Inflammatory macrophage treated with lipopolysaccharide for 4 hours (primary cell): ENCODE measurements at regions not wholly inside any gene's neighbourhood (a gene's known extent, or its start where the extent isn't known, plus 50 kb on each side); places are given as distances from the start of the nearest gene placed in this dataset.

Experiments
- DNase-seq: peaks from one replicate; pipeline ENCODE4 v3.0.0-alpha.2; 2020

DNA sequence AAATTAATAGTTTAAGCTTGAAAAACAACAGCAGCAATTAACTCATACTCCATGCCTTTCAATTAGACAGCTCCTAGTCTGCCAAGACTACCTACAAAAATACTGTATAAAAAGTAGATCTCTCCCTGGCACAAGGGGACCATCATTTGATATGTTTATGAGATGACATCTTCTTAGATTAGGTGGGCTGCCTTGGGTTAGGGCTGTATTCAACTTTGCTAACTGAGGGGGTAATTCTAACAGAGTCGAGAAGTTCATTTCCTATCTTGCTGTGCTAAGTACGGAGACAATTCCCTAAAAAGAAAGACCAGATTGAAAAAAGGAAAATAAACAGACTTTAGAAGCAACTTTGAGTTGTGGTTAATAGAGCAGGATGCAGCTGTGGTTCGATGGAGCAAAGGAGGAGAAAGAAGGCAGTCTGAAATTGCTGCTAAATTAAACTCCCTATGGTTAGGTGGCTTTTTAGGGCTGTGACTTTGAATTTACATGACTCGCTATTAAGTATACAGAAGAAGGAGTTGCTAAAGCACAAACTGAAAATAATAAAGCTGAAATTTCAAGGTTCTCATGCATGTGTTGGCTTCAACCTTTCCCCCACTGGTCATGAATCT is 75.4 kb downstream of the CDC7 start:
- no peak for DNase-seq

DNA sequence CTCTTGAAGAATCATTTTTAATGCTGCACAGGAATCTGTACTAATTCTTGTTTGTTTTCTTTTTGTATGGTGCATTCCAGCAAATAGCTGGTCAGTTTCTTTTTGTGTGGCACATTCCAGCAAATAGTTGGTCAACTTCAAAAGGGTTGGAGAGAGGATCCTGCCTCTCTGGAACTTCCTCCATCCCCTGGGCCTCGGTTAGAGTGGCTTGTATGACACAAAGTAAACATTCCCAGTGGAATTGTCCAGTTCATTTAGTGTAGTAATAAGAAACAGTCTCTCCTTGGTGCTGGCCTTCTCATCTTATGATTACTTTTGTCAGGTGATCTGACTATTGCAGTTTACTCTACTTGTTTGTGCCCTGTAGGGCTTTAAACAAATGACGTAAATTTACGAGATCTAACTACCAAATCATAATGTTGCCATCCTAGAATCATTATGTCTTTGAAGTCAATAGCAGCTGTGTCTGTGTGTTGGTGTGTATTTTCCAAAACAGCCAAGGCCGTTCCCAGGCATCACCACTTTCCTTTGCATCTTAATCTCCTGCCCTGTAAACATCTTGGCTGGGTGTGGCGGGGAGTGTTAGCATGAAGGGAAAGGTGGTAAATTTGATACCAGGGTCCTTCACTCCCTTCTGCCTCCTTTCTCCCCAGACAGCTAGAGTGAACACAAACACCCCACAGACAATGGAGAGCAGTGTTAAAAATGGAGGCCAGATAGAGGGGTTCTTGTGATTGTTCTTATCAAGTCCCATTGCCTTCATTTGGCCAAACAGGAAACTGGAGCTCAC is 77.9 kb downstream of the CDC7 start:
- DNase-seq = no peak

DNA sequence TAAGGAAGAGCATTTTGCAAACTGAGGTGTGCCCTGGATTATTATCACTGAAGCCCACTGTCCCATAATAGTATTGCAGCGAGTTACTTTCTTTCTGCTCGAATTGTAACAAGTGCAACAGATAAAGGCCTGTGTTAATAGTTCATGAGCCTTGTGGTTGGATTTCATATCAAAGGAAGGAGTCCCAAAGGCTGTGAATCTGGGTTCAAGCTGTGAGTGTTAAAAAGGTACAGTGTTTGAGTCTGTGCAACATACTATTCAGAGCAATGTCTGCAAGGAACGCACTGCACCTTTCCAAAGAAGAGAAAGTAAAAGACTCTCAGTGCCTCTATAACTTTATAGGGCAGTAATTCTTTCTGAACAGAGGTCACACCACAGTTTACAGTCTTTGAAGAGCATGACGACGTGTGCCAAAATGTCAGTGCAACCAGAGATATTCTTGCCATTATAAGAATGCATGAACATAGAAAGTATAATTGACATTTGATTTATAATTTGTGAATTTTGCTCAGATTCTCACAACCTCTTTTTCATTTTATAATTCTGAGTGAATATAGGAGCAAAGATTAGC is 79.1 kb downstream of the CDC7 start:
- DNase-seq = no peak

DNA sequence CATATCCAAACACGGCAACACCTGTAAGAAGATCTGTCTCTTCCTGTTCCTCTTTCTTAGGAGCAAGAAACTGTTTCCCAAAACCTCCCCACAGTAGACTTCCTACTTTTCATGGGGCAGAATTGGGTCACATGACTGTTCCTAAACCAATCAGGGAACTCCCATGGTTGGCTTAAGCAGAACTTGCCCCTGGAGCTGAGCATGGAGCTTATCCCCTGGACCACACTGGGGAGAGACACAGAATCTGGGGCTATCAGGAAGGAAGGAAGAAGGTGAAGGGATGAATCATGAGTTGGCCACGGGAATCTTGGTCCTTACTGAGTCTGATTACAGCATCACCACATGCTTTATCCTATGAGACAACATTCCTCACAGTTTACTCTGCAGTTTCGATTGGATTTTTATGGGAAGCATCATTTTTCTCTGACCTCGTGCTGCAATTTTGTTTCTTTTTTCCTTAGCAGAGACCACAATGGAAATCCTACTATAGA is 81.8 kb downstream of the CDC7 start:
- DNase-seq = peak; percentile 13

DNA sequence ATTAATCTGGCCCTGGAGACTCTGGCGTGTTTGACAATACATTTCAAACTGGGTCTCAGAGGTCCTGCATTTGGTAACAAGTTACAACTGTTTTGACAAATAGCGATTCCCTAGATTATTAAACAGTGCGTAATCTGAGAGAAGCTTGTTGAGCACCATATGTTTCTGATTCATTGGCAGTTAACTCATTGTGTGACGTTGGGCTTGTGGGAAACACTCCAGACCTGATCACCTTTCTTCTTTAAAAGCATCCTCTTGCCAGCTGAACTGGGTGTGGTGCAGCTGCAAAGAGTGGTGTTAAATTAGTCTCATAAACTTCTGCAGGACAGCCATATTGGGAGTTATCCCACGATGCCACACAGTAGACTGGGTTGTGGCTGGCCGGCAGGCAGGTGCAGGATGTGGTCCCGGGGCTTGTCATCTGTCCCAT is 82.7 kb downstream of the CDC7 start:
- no peak for DNase-seq

DNA sequence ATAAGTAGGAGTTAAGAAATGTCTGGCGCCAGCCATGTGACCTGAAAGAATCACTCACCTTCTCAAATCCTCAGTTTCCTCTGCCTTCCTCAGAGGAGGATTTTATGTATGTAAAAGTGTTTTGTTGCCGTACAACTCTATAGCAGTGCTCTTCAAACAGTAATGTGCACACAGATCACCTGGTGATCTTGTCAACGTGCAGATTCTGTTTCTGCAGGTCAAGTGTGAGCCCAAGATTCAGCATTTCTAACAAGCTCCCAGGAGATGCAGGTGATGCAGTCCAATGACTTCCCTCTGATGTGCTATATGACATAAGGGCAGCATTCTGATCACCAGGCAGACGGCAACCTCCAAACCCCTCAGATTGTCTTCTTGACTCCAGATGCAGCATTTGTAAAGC is 83.7 kb downstream of the CDC7 start:
- no peak for DNase-seq

DNA sequence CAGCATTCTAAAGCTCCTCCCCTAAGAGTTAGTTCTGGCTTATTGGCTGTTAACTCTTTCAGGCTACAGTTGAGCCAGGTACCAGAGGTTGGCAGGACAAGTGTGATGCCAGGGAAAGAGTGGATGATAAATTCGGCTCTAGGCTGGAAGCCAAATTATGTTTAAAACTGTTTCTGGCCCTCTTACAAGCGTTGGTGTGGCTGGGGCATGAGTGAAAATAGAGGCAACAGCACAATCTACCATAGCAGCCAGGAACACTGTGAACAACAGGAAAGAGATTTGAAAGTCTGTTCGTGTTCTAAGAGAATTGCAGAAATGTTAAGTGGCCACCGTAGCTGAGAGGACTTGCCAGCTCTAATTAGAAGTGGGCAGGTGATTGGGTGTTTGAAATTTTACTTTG is 84.2 kb downstream of the CDC7 start:
- no peak for DNase-seq

DNA sequence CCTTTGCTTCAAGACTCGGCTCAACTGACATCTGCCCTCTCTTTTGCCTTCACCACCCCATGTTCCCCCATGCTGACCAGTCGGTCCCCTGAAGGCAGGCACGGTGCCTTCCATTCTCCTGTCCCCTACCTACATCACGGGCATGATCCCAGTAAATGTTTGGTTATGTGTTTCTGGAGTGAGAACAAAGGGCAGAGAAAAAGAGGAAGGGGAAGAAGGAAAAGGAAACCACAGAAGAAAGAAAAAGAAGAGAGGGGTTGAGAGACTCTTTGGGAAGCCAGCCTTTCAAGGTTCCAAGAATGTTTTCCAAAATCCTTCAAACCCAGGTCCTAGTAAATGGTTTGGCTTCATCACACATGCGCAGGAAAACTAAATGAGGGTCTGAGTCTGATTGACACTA is 84.9 kb downstream of the CDC7 start:
- DNase-seq = no peak

DNA sequence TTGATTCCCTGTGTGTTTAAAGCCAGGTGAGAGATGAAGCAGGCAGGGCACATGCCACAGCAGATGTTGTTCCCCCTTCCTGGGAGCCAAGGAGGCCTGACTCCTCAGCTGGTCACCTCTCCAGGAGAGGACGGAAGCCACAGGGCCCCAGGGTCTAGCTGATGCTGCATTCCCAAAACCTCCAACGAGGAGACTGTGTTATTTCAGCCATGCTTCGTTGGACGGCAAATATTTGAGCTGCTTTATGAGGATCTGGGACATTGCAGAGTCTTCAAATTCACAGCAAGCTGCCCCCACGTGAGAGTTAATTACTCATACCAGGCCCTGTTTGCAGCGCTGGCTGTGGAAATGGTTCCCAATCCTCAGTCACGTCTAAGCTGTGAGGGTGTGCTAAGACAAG is 85.3 kb downstream of the CDC7 start:
- no peak for DNase-seq

DNA sequence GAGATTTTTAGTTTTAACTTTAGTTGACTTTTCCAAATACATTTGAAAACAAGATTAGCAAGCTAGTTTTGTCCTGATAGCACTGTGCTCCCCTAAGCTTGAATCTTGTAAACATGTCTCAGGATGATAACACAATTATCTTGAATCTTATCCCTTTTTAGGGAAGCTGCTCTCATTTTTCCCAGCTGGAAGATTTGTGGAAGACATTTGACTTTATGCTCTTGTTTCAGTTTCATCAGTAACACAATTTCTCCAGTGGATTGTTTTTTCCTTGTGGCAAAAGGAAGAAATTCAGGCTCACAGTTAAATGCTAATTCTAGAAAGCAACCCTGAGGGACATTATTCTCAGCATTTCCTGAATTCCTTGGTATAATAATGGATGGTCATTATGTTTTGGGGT is 88.8 kb downstream of the CDC7 start:
- no peak for DNase-seq

DNA sequence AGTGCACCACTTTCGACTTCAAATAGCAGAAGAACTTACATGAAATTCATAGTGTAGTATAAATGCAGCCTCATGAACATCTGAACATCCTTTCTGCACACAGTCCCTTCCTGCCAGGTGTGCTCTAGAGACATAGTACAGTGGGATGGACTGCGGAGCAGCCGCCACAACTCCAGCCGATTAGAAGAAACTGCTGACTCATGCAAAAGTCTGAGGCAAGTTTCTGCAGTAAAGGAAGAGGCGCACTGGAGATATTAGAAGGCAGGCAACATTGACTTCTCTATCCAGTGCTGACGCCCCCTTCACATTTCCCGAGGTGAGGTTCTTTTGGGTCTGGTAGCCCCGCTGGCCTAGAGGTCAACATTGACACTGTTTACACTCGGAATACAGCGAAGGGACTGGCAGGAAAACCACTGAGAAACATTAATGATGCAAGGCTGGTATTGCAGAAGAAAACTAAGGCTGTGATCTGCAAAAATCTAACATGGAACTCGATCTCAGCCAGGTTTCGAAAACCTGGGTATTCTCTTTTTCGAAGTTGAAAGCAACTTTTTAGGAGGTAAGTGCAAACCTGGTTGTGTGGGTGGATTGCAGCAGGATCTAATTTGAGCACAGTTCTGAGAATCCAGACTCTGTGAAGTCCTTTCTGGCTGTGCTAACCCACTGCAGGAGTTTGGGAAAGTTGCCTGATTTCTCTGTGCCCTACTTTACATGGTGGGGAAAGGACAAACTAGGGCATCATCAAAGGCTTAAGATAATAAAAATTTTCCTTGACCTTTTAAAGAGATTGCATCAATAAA is 90.7 kb downstream of the CDC7 start:
- no peak for DNase-seq

DNA sequence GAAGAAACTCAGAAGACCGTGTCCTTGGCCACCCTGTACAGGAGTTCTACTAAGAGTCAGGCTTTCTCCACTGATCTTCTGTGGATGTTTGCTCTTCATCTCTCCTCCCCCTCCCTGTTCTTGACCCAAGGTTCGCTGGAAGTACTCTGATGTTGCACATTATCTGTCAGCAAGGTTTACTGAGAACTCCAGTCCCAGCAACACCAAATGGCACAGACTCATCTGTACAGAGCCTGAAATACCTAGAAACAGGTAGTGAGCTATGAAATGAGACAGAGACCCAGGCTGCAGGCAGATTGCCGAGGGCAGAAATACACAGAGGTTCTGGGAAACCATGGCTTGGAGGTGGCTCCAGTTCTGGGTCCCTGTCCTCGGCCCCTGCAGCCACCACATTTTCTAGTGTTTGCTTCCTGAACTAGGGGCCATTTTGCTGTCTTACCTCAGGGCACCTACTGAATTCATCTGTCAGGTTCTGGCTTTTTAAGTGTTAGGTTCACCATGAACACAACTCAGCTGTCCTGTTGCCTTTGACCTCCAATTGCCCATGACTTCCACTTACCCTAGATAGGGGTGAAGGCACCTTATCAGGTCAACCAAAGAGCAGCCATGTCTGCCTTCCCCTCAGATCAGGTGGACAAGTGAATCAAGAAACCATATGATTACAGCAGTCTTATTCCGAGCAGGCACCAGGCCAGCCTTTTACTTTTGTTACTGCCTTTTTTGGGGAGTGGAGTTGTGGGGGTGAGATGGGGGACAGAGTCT is 92.2 kb downstream of the CDC7 start:
- DNase-seq = no peak

DNA sequence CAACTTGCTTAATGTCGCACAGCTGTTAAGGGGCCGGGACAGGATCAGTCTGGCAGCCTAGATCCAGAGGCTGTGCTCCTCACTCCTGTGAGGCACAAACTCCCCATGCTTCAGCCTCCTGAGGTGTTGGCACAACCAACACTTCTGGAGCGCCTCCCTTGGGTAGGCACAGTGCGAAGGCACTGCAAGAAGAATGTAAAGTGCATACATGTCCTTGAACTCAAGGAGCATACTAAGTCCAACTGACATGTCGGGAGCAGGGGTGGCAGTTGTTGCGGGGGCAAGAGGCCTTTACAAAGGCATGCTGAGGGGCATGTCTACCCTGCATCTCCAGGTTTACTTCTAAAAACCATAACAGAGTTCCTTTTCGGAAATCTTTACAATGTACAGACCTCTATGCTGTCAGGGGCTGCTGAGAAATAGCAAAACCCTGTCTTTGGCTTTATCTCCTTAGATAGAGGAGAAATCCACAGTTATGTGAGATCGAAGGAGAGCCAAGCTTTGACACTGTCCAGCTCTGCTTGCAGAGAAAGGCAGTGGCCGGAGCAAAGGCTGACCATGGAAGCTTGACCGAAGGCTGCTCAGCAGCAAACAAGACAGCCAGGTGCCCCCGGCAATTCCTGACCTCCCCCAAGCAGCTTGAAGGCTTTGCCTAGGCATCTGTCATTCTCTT is 93.9 kb downstream of the CDC7 start:
- DNase-seq = no peak

DNA sequence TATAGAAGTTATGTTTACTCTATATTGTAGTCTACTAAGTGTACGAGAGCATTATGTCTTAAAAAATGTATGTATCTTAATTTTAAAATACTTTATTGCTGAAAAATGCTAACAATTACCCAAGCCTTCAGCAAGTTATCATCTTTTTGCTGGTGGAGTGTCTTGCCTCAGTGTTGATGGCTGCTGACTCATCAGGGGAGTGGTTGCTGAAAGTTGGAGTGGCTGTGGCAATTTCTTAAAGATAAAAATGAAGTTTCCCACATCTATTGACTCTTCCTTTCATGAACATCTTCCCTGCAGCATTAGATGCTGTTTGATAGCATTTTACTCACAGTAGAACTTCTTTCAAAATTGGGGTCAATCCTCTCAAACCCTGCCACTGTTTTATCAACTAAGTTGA is 95.8 kb downstream of the CDC7 start:
- DNase-seq = peak; percentile 17

DNA sequence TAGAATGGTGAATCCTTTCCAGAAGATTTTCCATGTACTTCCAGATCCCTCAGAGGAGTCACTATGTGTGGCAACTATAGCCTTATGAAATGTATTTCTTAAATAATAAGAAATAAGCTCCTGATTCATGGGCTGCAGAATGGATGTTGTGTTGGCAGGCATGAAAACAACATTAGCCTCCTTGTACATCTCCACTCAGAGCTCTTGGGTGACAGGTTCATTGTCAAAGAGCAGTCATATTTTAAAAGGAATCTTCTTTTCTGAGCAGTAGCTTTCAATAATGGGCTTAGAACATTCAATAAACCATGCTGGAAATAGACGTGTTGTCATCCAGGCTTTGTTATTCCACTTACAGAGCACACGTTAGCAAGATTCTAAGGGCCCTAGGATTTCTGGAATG is 96.6 kb downstream of the CDC7 start:
- no peak for DNase-seq

DNA sequence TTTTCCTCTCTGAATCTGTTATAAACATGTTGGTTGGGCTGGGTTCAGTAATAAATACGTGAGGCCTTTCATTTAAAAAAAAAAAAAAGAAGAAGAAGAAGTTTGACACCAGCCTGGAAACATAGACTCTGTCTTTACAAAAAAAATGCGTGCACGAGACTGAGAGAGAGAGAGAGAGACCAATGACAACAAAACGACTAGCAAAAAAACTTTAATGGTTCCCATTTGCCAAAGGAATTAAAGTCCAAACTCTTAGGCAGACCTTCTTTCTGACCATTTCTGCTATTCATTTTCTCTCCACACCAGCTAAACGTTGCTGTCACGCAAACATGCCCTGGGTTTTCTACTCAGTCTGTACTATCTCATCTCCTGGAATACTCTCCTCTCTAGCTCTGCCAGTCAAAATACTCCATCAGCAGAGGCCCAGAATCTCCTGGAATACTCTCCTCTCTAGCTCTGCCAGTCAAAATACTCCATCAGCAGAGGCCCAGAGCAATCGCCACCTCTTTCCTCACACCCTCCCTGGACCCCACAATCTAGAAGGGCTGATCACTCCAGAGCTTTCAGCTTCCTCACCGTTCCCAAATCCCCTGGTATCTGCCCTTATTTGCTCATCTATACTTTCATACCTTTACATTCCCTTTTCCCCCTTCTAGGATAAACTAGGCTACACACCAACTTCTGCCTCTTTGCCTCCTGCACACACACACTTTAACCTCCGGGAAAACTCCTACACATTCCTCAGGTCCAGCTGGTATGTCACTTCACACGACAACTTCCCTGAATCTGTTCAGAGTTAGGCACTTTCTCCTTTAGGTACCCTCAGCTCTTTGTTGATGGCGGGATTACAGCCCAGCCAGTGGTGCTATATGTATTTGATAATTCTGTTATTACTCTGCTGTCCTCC is 100.0 kb downstream of the CDC7 start:
- DNase-seq = no peak

DNA sequence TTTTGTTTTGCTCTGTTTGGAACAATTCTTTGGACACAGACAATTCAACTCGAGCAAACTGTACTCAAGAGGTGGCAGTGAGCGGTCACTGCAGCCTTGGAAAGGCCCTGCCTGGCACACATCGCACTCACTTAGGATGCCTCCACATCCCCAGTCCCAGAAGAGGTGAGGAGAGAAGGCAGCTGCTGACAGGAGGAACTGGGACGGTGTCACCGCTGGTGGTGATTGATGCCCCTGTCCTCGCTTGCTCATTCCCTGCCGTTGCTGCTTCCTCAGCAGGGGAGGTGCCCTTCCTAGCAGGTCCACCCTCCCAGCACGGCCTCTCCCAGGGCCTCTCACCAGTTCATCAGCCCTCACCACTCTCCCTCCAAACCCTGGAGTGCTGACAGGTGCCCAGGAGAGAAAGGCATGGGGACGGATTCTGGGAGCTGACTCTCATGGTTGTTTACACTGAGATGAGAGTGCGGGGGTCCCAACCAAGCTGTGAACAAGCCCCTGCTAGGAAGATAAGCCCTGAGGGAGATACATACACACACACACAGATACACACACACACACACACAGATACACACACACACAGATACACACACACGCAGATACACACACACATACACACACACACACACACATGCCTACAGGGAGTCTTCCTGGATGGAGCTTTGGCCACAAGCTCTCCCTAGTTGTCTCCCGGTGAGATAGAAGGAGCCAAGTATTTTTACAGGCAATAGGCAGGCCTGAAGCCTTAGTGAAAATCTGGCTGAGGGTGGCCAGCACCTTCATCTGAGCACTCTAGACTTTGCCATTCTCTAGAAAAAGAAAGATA is 101.1 kb downstream of the CDC7 start:
- no peak for DNase-seq

DNA sequence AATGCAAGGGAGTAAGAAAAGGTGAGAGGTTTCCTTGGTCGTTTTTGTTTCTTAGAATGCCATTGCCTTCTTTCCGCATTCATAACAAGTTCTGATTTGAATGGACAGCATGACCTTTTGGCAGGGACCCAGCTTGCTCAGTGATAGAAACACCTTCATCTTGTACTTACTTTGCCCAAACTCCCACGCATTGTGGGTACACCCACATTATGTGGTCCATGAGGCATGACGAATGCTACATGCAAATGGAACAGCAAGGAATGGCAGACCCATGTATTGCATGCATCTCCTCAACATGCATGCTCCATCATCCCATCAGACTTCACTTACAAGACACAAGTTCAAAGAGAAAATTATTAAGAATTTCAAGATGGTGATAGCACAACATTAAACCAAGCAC is 102.8 kb downstream of the CDC7 start:
- DNase-seq = no peak

DNA sequence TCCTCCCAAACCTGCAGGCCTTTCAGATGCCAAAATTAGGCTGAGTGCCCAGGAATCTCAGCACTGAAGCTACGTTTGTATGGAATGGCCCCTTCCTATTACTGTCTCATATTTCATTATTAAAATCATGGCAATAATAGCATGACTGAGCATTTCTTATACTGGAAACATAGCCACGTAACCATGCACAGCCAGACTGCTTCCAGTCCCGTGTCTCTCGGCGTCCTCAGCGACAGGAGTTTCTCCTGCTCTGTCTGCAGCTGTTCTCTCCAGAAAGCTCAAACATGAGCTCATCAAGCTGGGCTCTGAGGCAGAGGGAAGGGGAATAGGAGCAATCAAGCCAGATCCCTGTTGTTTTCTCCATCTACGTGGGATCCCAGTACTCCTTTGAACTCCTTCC is 104.0 kb downstream of the CDC7 start:
- no peak for DNase-seq

DNA sequence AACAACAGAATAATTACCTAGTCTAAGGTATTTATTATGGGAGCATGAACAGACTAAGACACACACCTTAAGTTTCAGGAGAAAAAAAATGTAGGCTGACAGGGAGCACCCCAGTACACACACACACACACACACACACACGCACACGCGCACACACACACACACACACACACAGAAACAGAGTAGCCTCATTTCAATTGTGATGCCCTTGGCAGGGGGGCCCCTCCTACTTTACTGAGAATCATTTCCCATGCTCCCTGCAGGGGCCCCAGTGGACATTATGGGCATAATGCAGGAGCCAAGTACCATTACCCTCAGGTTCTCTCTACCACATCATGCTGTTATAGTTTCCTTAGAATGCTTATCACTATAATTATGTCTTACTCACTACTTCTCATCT is 104.9 kb downstream of the CDC7 start:
- no peak for DNase-seq
